H9 (cell line): ENCODE measurements at regions not wholly inside any gene's neighbourhood (a gene's known extent, or its start where the extent isn't known, plus 50 kb on each side); places are given as distances from the start of the nearest gene placed in this dataset.
"Not testable (repeated sequence)": the region's sequence is repeated elsewhere in the genome, so short reads cannot be mapped to it uniquely, and the experiment has no call there.

Experiments used
- DNase-seq: peaks from one replicate; pipeline ENCODE4 v3.0.0-alpha.2; 2017
- H2AFZ ChIP-seq: one replicate; pipeline ENCODE4 v1.6.1; 2013; ENCODE audit warnings: mild to moderate bottlenecking, low read length, control low read depth, moderate library complexity
- H2AK5ac ChIP-seq: 2 replicates; pipeline ENCODE4 v1.6.1; 2013; ENCODE audit warnings: low read length, control low read depth, mixed read lengths; ENCODE audit not compliant: insufficient read length
- H2BK120ac ChIP-seq: one replicate; pipeline ENCODE4 v1.6.1; 2013; ENCODE audit warnings: low read depth, mild to moderate bottlenecking, low read length, control low read depth, inconsistent platforms; ENCODE audit not compliant: poor library complexity, severe bottlenecking
- H2BK12ac ChIP-seq: 2 replicates; pipeline ENCODE4 v1.6.1; 2013; ENCODE audit warnings: low read length, control low read depth, mixed read lengths, low read depth; ENCODE audit not compliant: insufficient read length
- H2BK15ac ChIP-seq: 2 replicates; pipeline ENCODE4 v1.6.1; 2013; ENCODE audit warnings: low read depth, low read length, control low read depth
- H2BK20ac ChIP-seq: one replicate; pipeline ENCODE4 v1.6.1; 2013; ENCODE audit warnings: low read depth, mild to moderate bottlenecking, low read length, control low read depth, inconsistent platforms; ENCODE audit not compliant: poor library complexity, severe bottlenecking
- H2BK5ac ChIP-seq: 2 replicates; pipeline ENCODE4 v1.6.1; 2013; ENCODE audit warnings: low read length, control low read depth, mixed read lengths; ENCODE audit not compliant: insufficient read length
- H3K14ac ChIP-seq: 2 replicates; pipeline ENCODE4 v1.6.1; 2013; ENCODE audit warnings: low read length, control low read depth; ENCODE audit not compliant: insufficient read depth
- H3K18ac ChIP-seq: 2 replicates; pipeline ENCODE4 v1.6.1; 2013; ENCODE audit warnings: low read depth, mild to moderate bottlenecking, mixed read lengths, low read length, control low read depth; ENCODE audit not compliant: insufficient read length
- H3K23ac ChIP-seq: 2 replicates; pipeline ENCODE4 v1.6.1; 2013; ENCODE audit warnings: low read length, control low read depth, mixed read lengths, low read depth; ENCODE audit not compliant: insufficient read length
- H3K23me2 ChIP-seq: 2 replicates; pipeline ENCODE4 v1.6.1; 2013; ENCODE audit warnings: low read depth, mild to moderate bottlenecking, mixed read lengths, low read length, control low read depth; ENCODE audit not compliant: insufficient read length, poor library complexity, severe bottlenecking
- H3K27ac ChIP-seq: 2 replicates; pipeline ENCODE4 v1.5.1; 2013; ENCODE audit warnings: low read length, control low read depth, mixed read lengths, low read depth; ENCODE audit not compliant: insufficient read length
- H3K27me3 ChIP-seq: 2 replicates; pipeline ENCODE4 v1.6.1; 2013; ENCODE audit warnings: low read length, control low read depth, inconsistent platforms; ENCODE audit not compliant: insufficient read depth
- H3K4ac ChIP-seq: 2 replicates; pipeline ENCODE4 v1.6.1; 2013; ENCODE audit warnings: low read depth, mild to moderate bottlenecking, control low read depth, inconsistent platforms, low read length, moderate library complexity
- H3K4me1 ChIP-seq: 2 replicates; pipeline ENCODE4 v1.6.1; 2013; ENCODE audit warnings: low read length, control low read depth, inconsistent platforms; ENCODE audit not compliant: insufficient read depth
- H3K4me2 ChIP-seq: 2 replicates; pipeline ENCODE4 v1.6.1; 2013; ENCODE audit warnings: low read length, control low read depth, mixed read lengths; ENCODE audit not compliant: insufficient read length, insufficient read depth
- H3K56ac ChIP-seq: 2 replicates; pipeline ENCODE4 v1.6.1; 2013; ENCODE audit warnings: low read depth, mild to moderate bottlenecking, mixed read lengths, low read length, control low read depth; ENCODE audit not compliant: insufficient read length
- H3K79me1 ChIP-seq: 2 replicates; pipeline ENCODE4 v1.6.1; 2013; ENCODE audit warnings: low read depth, mild to moderate bottlenecking, moderate library complexity, low read length, control low read depth, inconsistent platforms; ENCODE audit not compliant: insufficient read depth, poor library complexity, severe bottlenecking
- H3K79me2 ChIP-seq: 2 replicates; pipeline ENCODE4 v1.6.1; 2013; ENCODE audit warnings: low read length, control low read depth, inconsistent platforms; ENCODE audit not compliant: insufficient read depth
- H3K9ac ChIP-seq: 2 replicates; pipeline ENCODE4 v1.6.1; 2013; ENCODE audit warnings: low read length, control low read depth, mixed read lengths; ENCODE audit not compliant: insufficient read length; ENCODE audit errors: extremely low read depth
- H3K9me3 ChIP-seq: one replicate; pipeline ENCODE4 v1.6.1; 2013; ENCODE audit warnings: low read depth, low read length, inconsistent platforms; ENCODE audit not compliant: control insufficient read depth
- H3T11ph ChIP-seq: one replicate; pipeline ENCODE4 v1.6.1; 2013; ENCODE audit warnings: mild to moderate bottlenecking, low read length, control low read depth, inconsistent platforms
- H4K20me1 ChIP-seq: one replicate; pipeline ENCODE4 v1.6.1; 2013; ENCODE audit not compliant: control insufficient read depth, insufficient read length, insufficient read depth
- H4K5ac ChIP-seq: 2 replicates; pipeline ENCODE4 v1.6.1; 2013; ENCODE audit warnings: low read depth, mild to moderate bottlenecking, mixed read lengths, low read length, control low read depth; ENCODE audit not compliant: insufficient read length
- H4K8ac ChIP-seq: replicated peaks from 2 replicates; pipeline ENCODE4 v1.6.1; 2013; ENCODE audit warnings: low read length, control low read depth, mixed read lengths, low read depth; ENCODE audit not compliant: insufficient read length
- H4K91ac ChIP-seq: 2 replicates; pipeline ENCODE4 v1.6.1; 2013; ENCODE audit warnings: low read depth, mild to moderate bottlenecking, moderate library complexity, mixed read lengths, low read length, control low read depth; ENCODE audit not compliant: insufficient read length
- H3K27ac Mint-ChIP-seq, 3 experiments: 2 replicates in 2 of 3; 3 replicates in 1 of 3; pipeline ENCODE4 v1.8.0; 2020 to 2021; ENCODE audit warnings: mixed read lengths in 3 of 3, mild to moderate bottlenecking in 1 of 3, moderate library complexity in 1 of 3
- H3K27me3 Mint-ChIP-seq: 2 replicates; pipeline ENCODE4 v1.8.0; 2021; ENCODE audit warnings: low read depth, mild to moderate bottlenecking, moderate library complexity, mixed read lengths
- H3K36me3 Mint-ChIP-seq, 3 experiments: 2 replicates in 2 of 3; 3 replicates in 1 of 3; pipeline ENCODE4 v1.8.0; 2020 to 2021; ENCODE audit warnings: low read depth in 3 of 3, mixed read lengths in 3 of 3; ENCODE audit not compliant: insufficient read depth in 1 of 3
- H3K4me1 Mint-ChIP-seq, 2 experiments: 2 replicates each; pipeline ENCODE4 v1.8.0; 2020; ENCODE audit warnings: mixed read lengths in 2 of 2
- H3K4me3 Mint-ChIP-seq, 2 experiments: 2 replicates in 1 of 2; 3 replicates in 1 of 2; pipeline ENCODE4 v1.8.0; 2020 to 2021; ENCODE audit warnings: mild to moderate bottlenecking in 2 of 2, mixed read lengths in 2 of 2, moderate library complexity in 1 of 2
- H3K9me3 Mint-ChIP-seq, 2 experiments: 2 replicates in 1 of 2; 3 replicates in 1 of 2; pipeline ENCODE4 v1.8.0; 2020; ENCODE audit warnings: mild to moderate bottlenecking in 2 of 2, mixed read lengths in 2 of 2, moderate library complexity in 1 of 2
- CTCF ChIP-seq: fragments of 200-600 bp; sonication (generic); conservative IDR thresholded peaks from 3 replicates; pipeline ENCODE4 v1.8.0; 2021; ENCODE audit warnings: antibody characterized with exemption, mild to moderate bottlenecking
- WGBS: extraction: QIAGEN DNeasy Blood & Tissue Kit; methylation state at CpG from one replicate; pipeline ENCODE4 v1.1.7; 2013; ENCODE audit warnings: missing lambda C conversion rate, low lambda C conversion rate, mixed read lengths; ENCODE audit not compliant: insufficient read length; ENCODE audit errors: extremely low coverage; 5-methylcytosine and 5-hydroxymethylcytosine counted together

- H3K9me3 Mint-ChIP-seq, H3K36me3 Mint-ChIP-seq, H3K4me2 ChIP-seq, H3K4me3 Mint-ChIP-seq, H4K91ac ChIP-seq, H2BK12ac ChIP-seq, H3K18ac ChIP-seq, H2AK5ac ChIP-seq, H2BK15ac ChIP-seq, H2AFZ ChIP-seq, H3K4me1 ChIP-seq, H3K27me3 ChIP-seq, H3K9ac ChIP-seq, H3K79me2 ChIP-seq, H3K14ac ChIP-seq, H4K20me1 ChIP-seq, H2BK20ac ChIP-seq, H3K56ac ChIP-seq, H3K79me1 ChIP-seq, H3K9me3 ChIP-seq, H3K23ac ChIP-seq, H3T11ph ChIP-seq, H2BK120ac ChIP-seq, H3K27ac ChIP-seq, H3K4ac ChIP-seq, H3K27ac Mint-ChIP-seq, H2BK5ac ChIP-seq, H3K4me1 Mint-ChIP-seq, H4K5ac ChIP-seq, H3K23me2 ChIP-seq, H3K27me3 Mint-ChIP-seq, H4K8ac ChIP-seq: not testable (repeated sequence)
- peak; percentile 54 for TF ChIP-seq CTCF
- no CpG with 5 or more reads among the region's 17 CpGs for WGBS
- DNase-seq: peak; percentile 54
These were observed 197.1 kb downstream of the LAT start for GRCh38 chr16:29181921-29182411.

GRCh38 chr16:29181254-29181780, 196.5 kb downstream of the LAT start:
- H3K56ac ChIP-seq, H3K4me3 Mint-ChIP-seq, H4K5ac ChIP-seq, DNase-seq, H2BK20ac ChIP-seq, H4K8ac ChIP-seq, H3K4ac ChIP-seq, H3K79me1 ChIP-seq, H2BK15ac ChIP-seq, H3K27ac ChIP-seq, H3K4me1 Mint-ChIP-seq, H3K14ac ChIP-seq, H3K9me3 Mint-ChIP-seq, H2BK120ac ChIP-seq, H3K18ac ChIP-seq, H3K27ac Mint-ChIP-seq, H3K27me3 ChIP-seq, H2AFZ ChIP-seq, H3T11ph ChIP-seq, H2BK12ac ChIP-seq, H3K27me3 Mint-ChIP-seq, H3K23ac ChIP-seq, H3K36me3 Mint-ChIP-seq, H3K9me3 ChIP-seq, H2BK5ac ChIP-seq, H3K79me2 ChIP-seq, H4K20me1 ChIP-seq, H2AK5ac ChIP-seq, H3K23me2 ChIP-seq, H4K91ac ChIP-seq, H3K4me2 ChIP-seq, H3K4me1 ChIP-seq, H3K9ac ChIP-seq: not testable (repeated sequence)
- no CpG with 5 or more reads among the region's 13 CpGs for WGBS
